Stomach (tissue), 8 donors: ENCODE measurements at regions not wholly inside any gene's neighbourhood (a gene's known extent, or its start where the extent isn't known, plus 50 kb on each side); places are given as distances from the start of the nearest gene placed in this dataset.

Experiments used
- DNase-seq, 2 donors: peaks; one replicate each; pipeline versions ENCODE4 v3.0.0 to v3.0.0-alpha.2; 2013 to 2019
- H3K27ac ChIP-seq, 5 donors: fragments of 200-600 bp in 4 of 5; sonication (generic) in 4 of 5; one replicate each; pipeline ENCODE4 v1.5.1; 2013 to 2019; ENCODE audit warnings: mild to moderate bottlenecking in 1 of 5, moderate library complexity in 1 of 5
- H3K27me3 ChIP-seq, 3 donors: fragments of 200-600 bp; sonication (generic); one replicate each; pipeline ENCODE4 v1.5.1; 2017 to 2019; ENCODE audit warnings: mixed run types in 1 of 3
- H3K36me3 ChIP-seq, 4 donors: fragments of 200-600 bp; sonication (generic); 1 replicate in 3 of 4; 2 replicates in 1 of 4; pipeline ENCODE4 v1.5.1; 2016 to 2019
- H3K4me1 ChIP-seq, 4 donors: fragments of 200-600 bp; sonication (generic); one replicate each; pipeline ENCODE4 v1.5.1; 2016 to 2019
- H3K4me3 ChIP-seq, 4 donors: fragments of 200-600 bp; sonication (generic) in 3 of 4; one replicate each; pipeline ENCODE4 v1.5.1; 2016 to 2019; ENCODE audit warnings: mild to moderate bottlenecking in 1 of 4
- H3K9me3 ChIP-seq, 4 donors: fragments of 200-600 bp; sonication (generic); one replicate each; pipeline ENCODE4 v1.5.1; 2016 to 2019
- EP300 ChIP-seq: sonication (generic); formaldehyde crosslinking; IDR thresholded peaks from one replicate; pipeline ENCODE4 v1.6.1; 2017; ENCODE audit warnings: antibody characterized with exemption
- POLR2A ChIP-seq, 4 donors: fragments of 450-650 bp; IDR thresholded peaks; one replicate each; pipeline ENCODE4 v1.6.1; 2016; ENCODE audit warnings: antibody characterized with exemption in 4 of 4, control low read depth in 2 of 4, mild to moderate bottlenecking in 1 of 4, moderate library complexity in 1 of 4
- POLR2AphosphoS5 ChIP-seq, 3 donors: sonication (generic); formaldehyde crosslinking; IDR thresholded peaks; one replicate each; pipeline ENCODE4 v1.6.1; 2016; ENCODE audit warnings: antibody characterized with exemption in 3 of 3
- WGBS, 5 donors: extraction: QIAGEN DNeasy Blood & Tissue Kit in 3 of 5; methylation state at CpG; one replicate each; pipeline versions ENCODE4 v1.1.5 to v1.1.7; 2013 to 2018; 5-methylcytosine and 5-hydroxymethylcytosine counted together
- intact Hi-C: fragments of 100-400 bp; cut with DNase I; formaldehyde crosslinking; loops from one replicate; pipeline ENCODE4 v1.15.1; 2023; ENCODE audit warnings: low total_unique reads
- TF ChIP-seq, protein P1 (sequence below), 7 experiments: fragments of 450-650 bp in 4 of 7; fragments of 200-600 bp in 3 of 7; sonication (generic) in 3 of 7; IDR thresholded peaks; one replicate each; pipeline ENCODE4 v1.5.1; 2016 to 2019; ENCODE audit warnings: antibody characterized with exemption in 7 of 7, control low read depth in 2 of 7, mild to moderate bottlenecking in 1 of 7
- donor health status: healthy with polysubstance abuse.
- donor health status: Bipolar disorder and iron deficiency.
- donor health status: healthy.

DNA sequence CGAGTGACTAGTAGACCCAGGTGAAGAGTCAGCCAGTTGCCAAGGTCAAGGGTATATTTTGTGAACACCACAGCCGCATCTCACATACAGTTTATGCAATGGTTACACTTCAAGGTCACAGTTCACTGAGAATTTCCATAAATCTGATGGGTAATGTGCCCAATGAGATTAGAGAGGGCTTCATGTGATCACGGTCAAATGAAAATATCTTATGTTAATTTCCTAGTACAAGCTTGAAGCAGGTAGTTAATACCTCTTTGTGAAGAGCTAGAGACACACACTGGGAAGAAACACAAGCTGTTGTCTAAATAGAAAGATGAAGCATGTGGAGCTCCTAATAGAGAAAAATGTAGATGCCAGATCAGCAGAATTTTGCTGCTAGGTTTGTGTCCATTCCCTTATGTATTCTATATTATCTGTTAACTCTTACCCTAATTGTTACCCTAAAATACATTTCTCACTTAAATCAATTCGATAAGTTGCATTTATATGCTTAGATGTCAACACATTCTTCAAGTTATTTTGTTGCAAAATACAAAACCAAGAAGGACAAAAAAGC lies 136.0 kb downstream of the NR2F2 start:
- intact Hi-C loops: no loop called here
- Histone ChIP-seq H3K4me1 (no peaks in the 10 kb centered on the region), H3K4me3 (no peak overlapping the region), H3K9me3 (no peaks in the 10 kb centered on the region), H3K27ac (no peak overlapping the region), H3K36me3 (no peaks in the 10 kb centered on the region), H3K27me3 (no peaks in the 10 kb centered on the region)
- DNase-seq: no peak
- WGBS, 5 donors: 46 to 55% (median 50%) methylated on average over 4 of the region's 4 CpGs
- TF ChIP-seq, protein P1, sequence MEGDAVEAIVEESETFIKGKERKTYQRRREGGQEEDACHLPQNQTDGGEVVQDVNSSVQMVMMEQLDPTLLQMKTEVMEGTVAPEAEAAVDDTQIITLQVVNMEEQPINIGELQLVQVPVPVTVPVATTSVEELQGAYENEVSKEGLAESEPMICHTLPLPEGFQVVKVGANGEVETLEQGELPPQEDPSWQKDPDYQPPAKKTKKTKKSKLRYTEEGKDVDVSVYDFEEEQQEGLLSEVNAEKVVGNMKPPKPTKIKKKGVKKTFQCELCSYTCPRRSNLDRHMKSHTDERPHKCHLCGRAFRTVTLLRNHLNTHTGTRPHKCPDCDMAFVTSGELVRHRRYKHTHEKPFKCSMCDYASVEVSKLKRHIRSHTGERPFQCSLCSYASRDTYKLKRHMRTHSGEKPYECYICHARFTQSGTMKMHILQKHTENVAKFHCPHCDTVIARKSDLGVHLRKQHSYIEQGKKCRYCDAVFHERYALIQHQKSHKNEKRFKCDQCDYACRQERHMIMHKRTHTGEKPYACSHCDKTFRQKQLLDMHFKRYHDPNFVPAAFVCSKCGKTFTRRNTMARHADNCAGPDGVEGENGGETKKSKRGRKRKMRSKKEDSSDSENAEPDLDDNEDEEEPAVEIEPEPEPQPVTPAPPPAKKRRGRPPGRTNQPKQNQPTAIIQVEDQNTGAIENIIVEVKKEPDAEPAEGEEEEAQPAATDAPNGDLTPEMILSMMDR (IDR thresholded peaks at IDR 0.05): no peak
- TF ChIP-seq EP300 (no peak), POLR2A (IDR thresholded peaks at IDR 0.05) (no peak), POLR2AphosphoS5 (IDR thresholded peaks at IDR 0.05) (no peak)

- no peak for DNase-seq
- Histone ChIP-seq H3K4me1 (no peaks in the 10 kb centered on the region), H3K36me3 (no peaks in the 10 kb centered on the region), H3K9me3 (no peaks in the 10 kb centered on the region), H3K27me3 (no peaks in the 10 kb centered on the region), H3K4me3 (no peak overlapping the region), H3K27ac (no peak overlapping the region)
- WGBS, 5 donors: 93 to 97% (median 96%) methylated on average over 3 of the region's 3 CpGs
- TF ChIP-seq POLR2AphosphoS5 (IDR thresholded peaks at IDR 0.05) (no peak), POLR2A (IDR thresholded peaks at IDR 0.05) (no peak), EP300 (no peak)
- TF ChIP-seq, protein P1 (IDR thresholded peaks at IDR 0.05): no peak
- intact Hi-C loops: no loop called here
Measured at GRCh38 chr15:96468036-96468435, 137.5 kb downstream of the NR2F2 start.

DNA sequence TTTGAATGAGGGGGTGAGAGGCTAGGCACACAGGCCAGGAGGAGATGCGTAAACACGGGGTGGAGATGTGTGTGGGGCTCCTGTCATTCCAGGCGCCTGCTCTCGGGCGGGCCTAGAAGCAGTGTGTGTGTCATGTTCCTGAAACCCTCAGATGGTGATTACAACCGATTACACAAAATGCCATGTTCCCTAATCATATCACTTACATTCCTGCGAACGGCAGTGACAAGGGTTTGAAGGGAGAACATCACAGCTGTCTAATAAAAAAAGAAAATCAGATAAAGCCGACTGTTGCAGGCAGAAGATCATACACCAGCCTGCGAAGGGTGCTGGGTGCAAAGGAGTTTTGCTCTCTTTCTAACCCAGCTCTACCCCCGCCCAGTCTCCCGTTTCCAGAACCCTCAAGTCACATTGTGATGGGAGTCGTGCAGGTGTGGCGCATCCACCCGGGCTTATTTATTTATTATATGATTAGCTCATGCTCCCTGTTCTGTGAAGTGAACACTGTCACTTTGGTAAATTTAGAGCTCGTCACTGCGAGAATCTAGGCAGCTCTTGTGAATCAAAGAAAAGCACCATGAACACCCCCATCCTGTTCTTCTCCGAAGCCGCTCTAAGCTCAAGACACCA lies 140.3 kb downstream of the NR2F2 start:
- no peak for DNase-seq
- no peaks in the 10 kb centered on the region for H3K9me3 ChIP-seq
- H3K4me3 ChIP-seq: no peak overlapping the region
- WGBS, 5 donors: 31 to 60% (median 49%) methylated on average over 19 of the region's 19 CpGs
- TF ChIP-seq POLR2A (IDR thresholded peaks at IDR 0.05) (no peak), EP300 (no peak), POLR2AphosphoS5 (IDR thresholded peaks at IDR 0.05) (no peak)
- TF ChIP-seq, protein P1 (IDR thresholded peaks at IDR 0.05): no peak
- H3K36me3 ChIP-seq: no peaks in the 10 kb centered on the region
- no peaks in the 10 kb centered on the region for H3K27me3 ChIP-seq
- no peak overlapping the region for H3K27ac ChIP-seq
- H3K4me1 ChIP-seq: no peaks in the 10 kb centered on the region
- intact Hi-C loops: no loop called here

DNA sequence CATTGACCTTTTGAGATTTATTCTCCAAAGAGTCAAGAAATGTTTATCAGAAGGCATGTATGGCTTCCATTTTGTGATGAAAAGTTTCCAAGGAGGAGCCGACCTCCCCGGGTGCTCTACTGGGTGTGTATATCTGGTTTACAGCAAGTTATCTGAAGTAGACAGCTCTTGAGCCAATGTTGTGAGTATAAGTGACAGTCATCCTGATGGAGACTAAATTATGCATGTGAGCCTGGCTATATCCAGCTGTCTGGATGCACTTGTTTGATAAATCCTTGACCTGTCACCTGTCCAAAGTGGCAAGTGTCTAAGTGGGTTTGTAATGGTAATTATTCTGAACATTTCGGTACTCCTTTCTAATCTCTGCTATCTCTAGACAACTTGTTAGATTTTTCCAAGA lies 142.2 kb downstream of the NR2F2 start:
- H3K4me1 ChIP-seq: no peaks in the 10 kb centered on the region
- H3K9me3 ChIP-seq: no peaks in the 10 kb centered on the region
- H3K4me3 ChIP-seq: no peak overlapping the region
- no peak overlapping the region for H3K27ac ChIP-seq
- no peaks in the 10 kb centered on the region for H3K27me3 ChIP-seq
- no peak for DNase-seq
- TF ChIP-seq POLR2AphosphoS5 (IDR thresholded peaks at IDR 0.05) (no peak), POLR2A (IDR thresholded peaks at IDR 0.05) (no peak), EP300 (no peak)
- TF ChIP-seq, protein P1 (IDR thresholded peaks at IDR 0.05): no peak
- no peaks in the 10 kb centered on the region for H3K36me3 ChIP-seq
- WGBS, 5 donors: 64 to 79% (median 72%) methylated on average over 3 of the region's 3 CpGs
- intact Hi-C loops: no loop called here
